Endometrium (tissue), 2 donors: ENCODE measurements at regions not wholly inside any gene's neighbourhood (a gene's known extent, or its start where the extent isn't known, plus 50 kb on each side); places are given as distances from the start of the nearest gene placed in this dataset.

Experiments
- FAIRE-seq: peaks from 2 replicates; lab custom pipeline; 2012; peaks lifted over from hg19 to GRCh38; lab: Jason Lieb, UNC
- donor health status: control.
- donor health status: control.

GRCh38 chr6:2502998-2503674, 247.6 kb downstream of the MYLK4 start:
- FAIRE-seq, result no peak

- FAIRE-seq, result no peak
Measured at GRCh38 chr6:2502096-2502997, 248.4 kb downstream of the MYLK4 start.

GRCh38 chr6:2497922-2498623, 252.6 kb downstream of the MYLK4 start:
- FAIRE-seq, result no peak

- FAIRE-seq, result no peak
Measured at GRCh38 chr6:2496291-2496690, 250.9 kb upstream of the GMDS start.

DNA sequence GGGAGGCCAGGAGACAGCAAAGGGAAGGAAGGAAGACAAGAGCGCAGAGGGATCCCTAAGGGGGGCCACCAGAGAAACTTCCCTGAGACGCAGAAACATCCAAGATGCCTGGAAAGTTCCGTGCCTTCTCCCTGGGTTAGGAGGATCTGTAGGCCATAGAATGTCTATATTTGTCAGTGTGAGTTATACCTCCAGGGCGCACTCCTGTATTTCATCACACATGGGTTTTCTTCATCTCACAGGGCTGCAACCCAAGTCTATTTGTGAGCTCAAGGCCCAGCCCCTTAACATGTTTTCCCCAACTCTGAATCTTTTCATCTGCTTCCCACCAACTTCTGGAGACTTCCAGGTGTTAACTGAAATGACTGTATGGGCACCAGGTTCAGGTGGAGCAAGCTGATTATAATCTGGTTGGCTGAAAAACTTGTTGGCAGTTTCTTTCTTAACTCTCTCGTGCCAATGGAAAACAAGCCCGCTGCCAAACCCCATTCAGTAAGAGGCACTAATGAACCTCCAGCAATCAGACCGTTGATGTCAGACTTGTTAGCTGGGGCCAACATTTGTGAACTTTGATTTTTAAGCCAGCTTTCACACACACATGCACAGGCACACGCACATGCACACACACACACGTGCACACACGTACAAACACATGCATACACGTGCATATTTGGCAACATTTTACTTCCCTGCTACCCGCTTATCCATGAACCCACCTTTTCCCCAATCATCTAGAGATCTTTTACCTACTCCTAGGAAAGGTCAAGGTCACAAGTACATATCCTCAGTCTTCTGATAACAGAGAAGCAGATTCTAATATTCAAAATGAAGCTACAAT, 247.5 kb upstream of the GMDS start:
- no peak for FAIRE-seq

- FAIRE-seq, result no peak
Measured at GRCh38 chr6:2491137-2491536, 245.7 kb upstream of the GMDS start.

DNA sequence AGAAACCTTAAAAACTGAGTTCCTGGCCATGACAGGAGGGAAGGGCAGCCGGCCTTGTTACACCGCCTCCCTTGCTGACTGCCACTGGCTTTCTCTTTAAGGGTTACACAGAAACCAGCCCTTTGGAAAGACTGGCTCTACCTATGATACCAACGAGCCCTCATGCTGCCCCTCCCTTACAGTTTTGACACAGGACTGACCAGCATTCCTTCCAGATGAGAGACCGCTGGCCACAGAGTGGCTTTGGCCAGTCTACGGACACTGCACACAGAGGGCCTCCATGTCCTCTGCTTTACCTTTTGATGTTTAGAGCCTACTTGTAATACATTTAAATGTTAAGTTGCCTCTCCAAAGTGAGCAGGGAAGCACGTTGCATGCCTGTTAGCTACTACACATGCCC, 243.2 kb upstream of the GMDS start:
- no peak for FAIRE-seq

DNA sequence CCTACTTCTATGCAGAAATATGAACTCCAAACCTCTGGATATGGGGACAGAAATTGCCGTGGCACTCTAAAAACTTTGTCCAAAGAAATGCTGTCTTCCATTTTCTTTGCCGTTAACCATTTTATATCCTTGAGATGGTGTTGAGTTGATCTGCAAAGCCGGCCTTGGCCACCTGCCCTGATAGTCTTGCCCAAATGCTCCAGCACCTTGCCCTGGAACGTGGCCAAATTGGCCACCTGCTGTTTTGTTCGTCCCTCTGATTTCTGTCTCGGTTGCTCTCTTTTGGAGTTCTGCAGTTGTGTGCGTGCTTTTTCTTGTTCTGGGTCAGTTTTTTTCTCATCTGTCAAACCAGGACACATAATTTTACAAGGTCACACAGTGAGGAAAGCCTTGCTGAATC, 239.7 kb upstream of the GMDS start:
- no peak for FAIRE-seq

GRCh38 chr6:2482773-2483172, 237.4 kb upstream of the GMDS start:
- no peak for FAIRE-seq

DNA sequence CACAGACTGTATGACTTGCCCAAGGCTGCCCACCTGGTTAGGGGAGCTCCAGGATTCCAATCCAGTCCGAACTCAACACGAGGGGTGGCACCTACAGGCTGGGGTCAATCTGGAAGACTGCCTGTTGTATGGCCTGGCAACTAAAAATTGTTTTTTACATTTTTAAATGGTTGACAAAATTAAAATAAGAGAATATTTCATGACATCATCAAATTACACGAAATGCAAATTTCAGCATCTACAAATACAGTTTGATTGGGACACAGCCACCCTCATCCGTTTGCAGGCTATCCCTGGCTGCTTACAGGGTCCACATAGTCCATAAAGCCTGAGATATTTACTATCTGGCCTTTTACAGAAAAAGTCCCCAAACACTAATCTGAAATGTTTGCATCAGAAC, 235.9 kb upstream of the GMDS start:
- no peak for FAIRE-seq

- no peak for FAIRE-seq
Measured at GRCh38 chr6:2480267-2480966, 235.0 kb upstream of the GMDS start.

DNA sequence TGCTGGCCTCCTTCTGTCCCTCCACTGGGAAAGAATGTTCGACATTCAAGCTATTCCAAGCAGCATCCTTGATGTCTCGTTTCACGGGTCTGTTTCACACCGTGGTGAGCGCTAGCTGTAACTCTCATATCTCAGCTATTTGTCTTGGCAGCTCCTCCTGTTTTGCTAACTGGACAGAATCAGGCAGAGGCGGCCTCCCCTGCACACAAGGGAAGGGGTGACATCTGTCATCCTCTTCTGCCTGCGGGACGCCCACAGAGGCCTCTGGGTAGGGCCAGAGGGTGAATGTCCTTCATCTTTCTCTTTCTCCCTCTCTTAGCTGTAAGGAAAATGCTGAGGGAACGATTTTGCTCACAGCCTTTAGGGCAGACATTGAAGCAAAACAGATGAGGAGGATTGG, 232.8 kb upstream of the GMDS start:
- no peak for FAIRE-seq

- FAIRE-seq, result no peak
Measured at GRCh38 chr6:2477666-2478065, 232.3 kb upstream of the GMDS start.

GRCh38 chr6:2477250-2477649, 231.8 kb upstream of the GMDS start:
- FAIRE-seq, result no peak

GRCh38 chr6:2476376-2476775, 231.0 kb upstream of the GMDS start:
- FAIRE-seq, result no peak

GRCh38 chr6:2471472-2471871, 226.1 kb upstream of the GMDS start:
- no peak for FAIRE-seq

- FAIRE-seq, result no peak
Measured at GRCh38 chr6:2469428-2469827, 224.0 kb upstream of the GMDS start.

DNA sequence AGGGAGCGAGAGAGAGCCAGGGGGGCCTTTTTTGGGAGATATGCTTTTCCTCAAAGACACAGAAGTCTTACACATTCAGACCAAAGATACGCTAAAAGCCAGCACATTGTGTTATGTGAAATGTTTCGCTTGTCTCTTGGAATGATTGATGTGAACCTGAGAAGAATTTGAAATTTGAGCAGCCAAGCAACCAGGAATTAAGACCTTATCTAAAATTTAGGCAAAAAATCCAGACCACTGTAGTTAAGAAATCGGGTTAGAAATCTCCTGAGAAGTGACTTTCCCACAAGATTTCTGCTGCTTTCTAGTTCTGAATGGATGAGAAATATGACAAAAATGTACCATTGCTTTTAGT, 223.2 kb upstream of the GMDS start:
- FAIRE-seq, result no peak

DNA sequence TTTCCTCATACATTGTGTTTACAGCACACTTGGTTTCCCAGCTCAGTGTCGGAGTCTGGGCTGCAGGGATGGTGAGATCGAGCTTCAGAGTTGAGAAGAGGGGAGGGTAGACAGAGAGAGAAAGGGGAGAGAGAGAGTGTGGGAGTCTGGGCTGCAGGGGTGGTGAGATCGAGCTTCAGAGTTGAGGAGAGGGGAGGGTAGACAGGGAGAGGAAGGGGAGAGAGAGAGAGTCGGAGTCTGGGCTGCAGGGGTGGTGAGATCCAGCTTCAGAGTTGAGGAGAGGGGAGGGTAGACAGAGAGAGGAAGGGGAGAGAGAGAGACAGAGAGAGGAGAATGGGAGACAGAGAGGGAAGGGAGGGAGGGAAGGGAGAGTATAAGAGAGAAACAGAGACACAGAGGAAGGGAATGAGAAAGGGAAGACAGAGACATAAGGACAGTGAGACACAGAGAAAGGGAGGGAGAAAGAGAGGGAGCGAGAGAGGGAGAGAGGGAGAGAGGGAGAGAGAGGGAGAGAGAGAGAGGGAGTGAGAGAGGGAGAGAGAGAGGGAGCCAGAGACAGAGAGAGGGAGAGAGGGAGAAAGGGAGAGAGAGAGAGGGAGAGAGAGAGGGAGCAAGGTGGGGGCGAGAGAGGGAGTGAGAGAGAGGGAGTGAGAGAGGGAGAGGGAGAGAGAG, 222.7 kb upstream of the GMDS start:
- FAIRE-seq, result no peak

GRCh38 chr6:2465336-2465735, 219.9 kb upstream of the GMDS start:
- no peak for FAIRE-seq

- FAIRE-seq, result no peak
Measured at GRCh38 chr6:2464641-2465040, 219.2 kb upstream of the GMDS start.
